GM12878 (cell line): ENCODE measurements at regions not wholly inside any gene's neighbourhood (a gene's known extent, or its start where the extent isn't known, plus 50 kb on each side); places are given as distances from the start of the nearest gene placed in this dataset.

ENCODE experiments used
- CEBPB ChIP-seq, 2 experiments: fragments of 150-350 bp in 1 of 2; IDR thresholded peaks; 2 replicates each; pipeline ENCODE4 v1.6.1; 2012 to 2014; ENCODE audit warnings: low read depth in 2 of 2, low read length in 2 of 2, borderline replicate concordance in 1 of 2, inconsistent platforms in 1 of 2
- MXI1 ChIP-seq: fragments of 150-350 bp; IDR thresholded peaks from 2 replicates; pipeline ENCODE4 v1.6.1; 2011; ENCODE audit warnings: low read depth, mild to moderate bottlenecking, inconsistent platforms, low read length, improper control_type of control experiment
- MYC ChIP-seq: IDR thresholded peaks from 2 replicates; pipeline ENCODE4 v1.6.1; 2011; ENCODE audit warnings: mild to moderate bottlenecking, low read length, moderate library complexity, inconsistent platforms; ENCODE audit not compliant: insufficient read depth, insufficient replicate concordance, insufficient read length, severe bottlenecking
- STAT3 ChIP-seq: IDR thresholded peaks from 2 replicates; pipeline ENCODE4 v1.6.1; 2011; ENCODE audit warnings: low read depth, low read length, improper control_type of control experiment
- TAF1 ChIP-seq: IDR thresholded peaks from 2 replicates; pipeline ENCODE4 v1.6.1; 2011; ENCODE audit warnings: mild to moderate bottlenecking, low read depth, low read length, borderline replicate concordance
- TF ChIP-seq, protein P1 (sequence below), 3 experiments: IDR thresholded peaks in 2 of 3; conservative IDR thresholded peaks in 1 of 3; 2 replicates each; pipeline ENCODE4 v1.5.1; 2011; ENCODE audit warnings: low read depth in 3 of 3, low read length in 3 of 3, mild to moderate bottlenecking in 3 of 3, control low read depth in 2 of 3, moderate library complexity in 2 of 3, inconsistent platforms in 1 of 3, mixed read lengths in 1 of 3; ENCODE audit not compliant: control insufficient read depth in 2 of 3, insufficient read depth in 1 of 3; ENCODE audit errors: extremely low read depth in 1 of 3
- TF ChIP-seq, protein P2 (sequence below): fragments of 150-350 bp; IDR thresholded peaks from 2 replicates; pipeline ENCODE4 v1.6.1; 2016; ENCODE audit warnings: low read depth, low read length

DNA sequence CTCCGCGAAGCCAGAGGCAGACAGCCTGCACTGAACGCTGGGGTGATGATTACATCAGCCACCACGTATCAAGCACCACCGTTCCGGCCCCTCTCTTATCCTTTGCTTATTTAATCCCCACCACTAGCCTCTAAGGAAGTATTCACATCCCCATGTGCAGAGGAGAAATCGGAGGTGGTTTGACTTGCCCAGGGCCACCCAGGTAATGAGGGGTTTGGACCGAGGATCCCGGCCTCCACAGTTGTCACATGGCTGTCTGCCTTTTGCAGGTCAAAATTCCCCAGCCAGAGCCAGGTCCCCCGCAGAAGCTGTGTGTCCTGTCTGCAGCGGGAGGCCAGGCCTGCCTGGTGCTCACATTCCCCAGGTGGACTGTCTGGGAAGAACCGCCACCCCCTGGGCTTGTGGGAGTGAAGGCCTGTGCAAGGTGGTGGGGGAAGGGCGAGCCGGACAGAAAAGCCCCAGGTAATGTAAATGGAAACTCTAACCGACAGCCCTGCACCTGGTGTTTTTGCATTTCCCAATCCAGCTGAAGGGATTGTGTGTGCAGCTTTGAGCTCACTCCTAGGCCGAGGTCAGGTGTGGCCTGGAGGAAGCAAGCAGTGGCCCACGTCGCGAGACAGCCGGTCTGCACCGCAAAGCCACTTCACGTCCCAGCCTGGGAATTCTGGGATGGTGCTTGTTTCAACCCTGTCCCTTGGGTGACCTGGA, 108.5 kb upstream of the ID2 start:
- no peak for TF ChIP-seq MXI1
- TF ChIP-seq MYC: no peak
- TF ChIP-seq, protein P1, sequence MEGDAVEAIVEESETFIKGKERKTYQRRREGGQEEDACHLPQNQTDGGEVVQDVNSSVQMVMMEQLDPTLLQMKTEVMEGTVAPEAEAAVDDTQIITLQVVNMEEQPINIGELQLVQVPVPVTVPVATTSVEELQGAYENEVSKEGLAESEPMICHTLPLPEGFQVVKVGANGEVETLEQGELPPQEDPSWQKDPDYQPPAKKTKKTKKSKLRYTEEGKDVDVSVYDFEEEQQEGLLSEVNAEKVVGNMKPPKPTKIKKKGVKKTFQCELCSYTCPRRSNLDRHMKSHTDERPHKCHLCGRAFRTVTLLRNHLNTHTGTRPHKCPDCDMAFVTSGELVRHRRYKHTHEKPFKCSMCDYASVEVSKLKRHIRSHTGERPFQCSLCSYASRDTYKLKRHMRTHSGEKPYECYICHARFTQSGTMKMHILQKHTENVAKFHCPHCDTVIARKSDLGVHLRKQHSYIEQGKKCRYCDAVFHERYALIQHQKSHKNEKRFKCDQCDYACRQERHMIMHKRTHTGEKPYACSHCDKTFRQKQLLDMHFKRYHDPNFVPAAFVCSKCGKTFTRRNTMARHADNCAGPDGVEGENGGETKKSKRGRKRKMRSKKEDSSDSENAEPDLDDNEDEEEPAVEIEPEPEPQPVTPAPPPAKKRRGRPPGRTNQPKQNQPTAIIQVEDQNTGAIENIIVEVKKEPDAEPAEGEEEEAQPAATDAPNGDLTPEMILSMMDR (IDR thresholded peaks at IDR 0.05 in 2 of 3, conservative IDR thresholded peaks at IDR 0.05 in 1 of 3; ENCODE audit: control insufficient read depth in 2 of 3, extremely low read depth in 1 of 3, insufficient read depth in 1 of 3, low read depth in 3 of 3, low read length in 3 of 3): no peak
- TF ChIP-seq TAF1: no peak
- no peak for TF ChIP-seq CEBPB (IDR thresholded peaks at IDR 0.05; ENCODE audit: borderline replicate concordance in 1 of 2, low read depth in 2 of 2, low read length in 2 of 2)
- no peak for TF ChIP-seq STAT3
- TF ChIP-seq, protein P2, sequence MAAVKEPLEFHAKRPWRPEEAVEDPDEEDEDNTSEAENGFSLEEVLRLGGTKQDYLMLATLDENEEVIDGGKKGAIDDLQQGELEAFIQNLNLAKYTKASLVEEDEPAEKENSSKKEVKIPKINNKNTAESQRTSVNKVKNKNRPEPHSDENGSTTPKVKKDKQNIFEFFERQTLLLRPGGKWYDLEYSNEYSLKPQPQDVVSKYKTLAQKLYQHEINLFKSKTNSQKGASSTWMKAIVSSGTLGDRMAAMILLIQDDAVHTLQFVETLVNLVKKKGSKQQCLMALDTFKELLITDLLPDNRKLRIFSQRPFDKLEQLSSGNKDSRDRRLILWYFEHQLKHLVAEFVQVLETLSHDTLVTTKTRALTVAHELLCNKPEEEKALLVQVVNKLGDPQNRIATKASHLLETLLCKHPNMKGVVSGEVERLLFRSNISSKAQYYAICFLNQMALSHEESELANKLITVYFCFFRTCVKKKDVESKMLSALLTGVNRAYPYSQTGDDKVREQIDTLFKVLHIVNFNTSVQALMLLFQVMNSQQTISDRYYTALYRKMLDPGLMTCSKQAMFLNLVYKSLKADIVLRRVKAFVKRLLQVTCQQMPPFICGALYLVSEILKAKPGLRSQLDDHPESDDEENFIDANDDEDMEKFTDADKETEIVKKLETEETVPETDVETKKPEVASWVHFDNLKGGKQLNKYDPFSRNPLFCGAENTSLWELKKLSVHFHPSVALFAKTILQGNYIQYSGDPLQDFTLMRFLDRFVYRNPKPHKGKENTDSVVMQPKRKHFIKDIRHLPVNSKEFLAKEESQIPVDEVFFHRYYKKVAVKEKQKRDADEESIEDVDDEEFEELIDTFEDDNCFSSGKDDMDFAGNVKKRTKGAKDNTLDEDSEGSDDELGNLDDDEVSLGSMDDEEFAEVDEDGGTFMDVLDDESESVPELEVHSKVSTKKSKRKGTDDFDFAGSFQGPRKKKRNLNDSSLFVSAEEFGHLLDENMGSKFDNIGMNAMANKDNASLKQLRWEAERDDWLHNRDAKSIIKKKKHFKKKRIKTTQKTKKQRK: no peak
